ENCODE measurements at regions not wholly inside any gene's neighbourhood (a gene's known extent, or its start where the extent isn't known, plus 50 kb on each side); places are given as distances from the start of the nearest gene placed in this dataset.

DNA sequence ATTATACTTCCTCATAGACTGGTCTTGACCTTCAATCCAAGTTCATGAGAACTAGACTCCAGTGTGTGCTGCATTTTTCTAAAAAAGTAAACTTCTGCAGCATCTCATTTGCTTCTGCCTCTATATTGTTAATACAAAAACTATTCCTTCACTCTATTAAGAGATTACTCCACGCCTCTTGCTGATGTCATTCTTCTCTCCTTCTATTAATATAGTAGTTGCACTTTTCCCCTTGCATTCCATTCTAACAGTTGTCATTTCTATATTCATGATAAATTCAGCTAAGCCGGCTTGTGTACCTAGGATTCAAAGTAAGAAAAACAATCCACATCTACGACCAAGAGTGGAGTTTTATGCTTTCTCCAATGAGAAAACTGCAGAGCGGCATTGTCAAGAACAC lies 480.4 kb upstream of the NOVA1 start:
- no peak overlapping the region for H3K4me3 ChIP-seq (ENCODE audit: low read depth, low read length)
- DNase-seq (ENCODE audit: low read depth) = no peak
- in situ Hi-C loops (cut with HindIII; ENCODE audit: low sequenced_read_pairs) = no loop called here
- TF ChIP-seq, protein P1, sequence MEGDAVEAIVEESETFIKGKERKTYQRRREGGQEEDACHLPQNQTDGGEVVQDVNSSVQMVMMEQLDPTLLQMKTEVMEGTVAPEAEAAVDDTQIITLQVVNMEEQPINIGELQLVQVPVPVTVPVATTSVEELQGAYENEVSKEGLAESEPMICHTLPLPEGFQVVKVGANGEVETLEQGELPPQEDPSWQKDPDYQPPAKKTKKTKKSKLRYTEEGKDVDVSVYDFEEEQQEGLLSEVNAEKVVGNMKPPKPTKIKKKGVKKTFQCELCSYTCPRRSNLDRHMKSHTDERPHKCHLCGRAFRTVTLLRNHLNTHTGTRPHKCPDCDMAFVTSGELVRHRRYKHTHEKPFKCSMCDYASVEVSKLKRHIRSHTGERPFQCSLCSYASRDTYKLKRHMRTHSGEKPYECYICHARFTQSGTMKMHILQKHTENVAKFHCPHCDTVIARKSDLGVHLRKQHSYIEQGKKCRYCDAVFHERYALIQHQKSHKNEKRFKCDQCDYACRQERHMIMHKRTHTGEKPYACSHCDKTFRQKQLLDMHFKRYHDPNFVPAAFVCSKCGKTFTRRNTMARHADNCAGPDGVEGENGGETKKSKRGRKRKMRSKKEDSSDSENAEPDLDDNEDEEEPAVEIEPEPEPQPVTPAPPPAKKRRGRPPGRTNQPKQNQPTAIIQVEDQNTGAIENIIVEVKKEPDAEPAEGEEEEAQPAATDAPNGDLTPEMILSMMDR (IDR thresholded peaks at IDR 0.05; ENCODE audit: low read depth, low read length, missing control alignments) = no peak

DNA sequence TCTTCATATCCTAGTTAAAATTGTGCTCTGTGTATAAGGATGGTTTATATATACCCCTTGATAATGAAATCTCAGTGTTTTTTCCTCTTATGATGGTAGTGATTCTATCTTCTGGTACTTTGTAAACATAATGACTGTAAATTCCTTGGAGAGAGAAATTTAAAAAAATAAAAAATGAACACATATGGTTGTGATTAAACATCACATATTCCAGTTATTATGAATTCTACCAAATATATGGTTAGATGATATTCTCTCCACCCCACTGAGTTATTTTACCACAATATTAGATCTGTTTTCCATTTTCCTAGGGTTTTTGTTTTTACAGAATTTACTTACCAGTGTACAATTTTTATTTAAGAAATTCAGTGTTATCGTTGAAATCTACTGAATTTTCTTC lies 481.9 kb upstream of the NOVA1 start:
- H3K4me3 ChIP-seq (ENCODE audit: low read depth, low read length) = no peak overlapping the region
- TF ChIP-seq, protein P1 (IDR thresholded peaks at IDR 0.05; ENCODE audit: low read depth, low read length, missing control alignments) = no peak
- no peak for DNase-seq (ENCODE audit: low read depth)
- in situ Hi-C loops (cut with HindIII; ENCODE audit: low sequenced_read_pairs) = no loop called here

GRCh38 chr14:27085500-27085899 lies 487.7 kb upstream of the NOVA1 start:
- no peak overlapping the region for H3K4me3 ChIP-seq (ENCODE audit: low read depth, low read length)
- in situ Hi-C loops (cut with HindIII; ENCODE audit: low sequenced_read_pairs) = loop anchor here (5.0 kb wide), 1 partner anchor 72 kb away; no protein-coding TSS in a partner anchor

GRCh38 chr14:27090716-27091115 lies 492.9 kb upstream of the NOVA1 start:
- TF ChIP-seq, protein P1 (IDR thresholded peaks at IDR 0.05; ENCODE audit: low read depth, low read length, missing control alignments) = no peak
- no peak for DNase-seq (ENCODE audit: low read depth)
- no peak overlapping the region for H3K4me3 ChIP-seq (ENCODE audit: low read depth, low read length)
- in situ Hi-C loops (cut with HindIII; ENCODE audit: low sequenced_read_pairs) = no loop called here

More at GRCh38 chr14:27085500-27085899, 487.7 kb upstream of the NOVA1 start:
- TF ChIP-seq, protein P1 (IDR thresholded peaks at IDR 0.05; ENCODE audit: low read depth, low read length, missing control alignments) = no peak
- no peak for DNase-seq (ENCODE audit: low read depth)

- DNase-seq (ENCODE audit: low read depth) = no peak
- TF ChIP-seq, protein P1 (IDR thresholded peaks at IDR 0.05; ENCODE audit: low read depth, low read length, missing control alignments) = no peak
- H3K4me3 ChIP-seq (ENCODE audit: low read depth, low read length) = no peak overlapping the region
- in situ Hi-C loops (cut with HindIII; ENCODE audit: low sequenced_read_pairs) = no loop called here
Measured at GRCh38 chr14:27091973-27092372, 494.1 kb upstream of the NOVA1 start.

GRCh38 chr14:27096091-27096490 lies 498.3 kb upstream of the NOVA1 start:
- H3K4me3 ChIP-seq (ENCODE audit: low read depth, low read length) = no peak overlapping the region
- in situ Hi-C loops (cut with HindIII; ENCODE audit: low sequenced_read_pairs) = no loop called here
- DNase-seq (ENCODE audit: low read depth) = no peak
- TF ChIP-seq, protein P1 (IDR thresholded peaks at IDR 0.05; ENCODE audit: low read depth, low read length, missing control alignments) = no peak

DNA sequence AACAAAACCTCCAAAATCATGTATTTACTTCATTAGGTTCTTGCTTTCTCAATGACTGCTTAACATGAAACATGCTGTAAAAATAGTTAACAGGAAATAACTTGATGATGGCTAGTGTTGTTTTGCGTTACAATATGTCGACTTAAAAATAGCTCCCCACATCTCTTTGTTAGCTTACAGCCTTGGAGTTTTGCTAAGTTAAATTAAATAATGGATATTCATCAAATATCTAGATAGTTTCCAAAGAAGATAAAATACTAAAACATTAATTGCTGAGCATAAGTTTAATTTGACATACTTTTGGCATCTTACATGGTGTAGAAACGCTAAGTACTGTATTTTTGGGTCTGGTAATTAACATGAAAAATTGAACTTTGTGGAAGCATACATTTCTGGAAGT lies 500.6 kb upstream of the NOVA1 start:
- TF ChIP-seq, protein P1 (IDR thresholded peaks at IDR 0.05; ENCODE audit: low read depth, low read length, missing control alignments) = no peak
- H3K4me3 ChIP-seq (ENCODE audit: low read depth, low read length) = no peak overlapping the region
- DNase-seq (ENCODE audit: low read depth) = no peak
- in situ Hi-C loops (cut with HindIII; ENCODE audit: low sequenced_read_pairs) = no loop called here
